DOHH2 (cell line): ENCODE measurements at regions not wholly inside any gene's neighbourhood (a gene's known extent, or its start where the extent isn't known, plus 50 kb on each side); places are given as distances from the start of the nearest gene placed in this dataset.

Experiments
- H3F3A ChIP-seq: fragments of 200-600 bp; sonication (generic), shearing (Covaris generic); 2 replicates; pipeline ENCODE4 v1.6.0; 2016; ENCODE audit warnings: antibody characterized with exemption, mild to moderate bottlenecking; ENCODE audit not compliant: control insufficient read depth, insufficient read depth
- H3K27ac ChIP-seq: fragments of 200-600 bp; sonication (generic); 2 replicates; pipeline ENCODE4 v1.5.1; 2014; ENCODE audit warnings: low read depth, mild to moderate bottlenecking, low read length, moderate library complexity
- H3K27me3 ChIP-seq: fragments of 200-600 bp; sonication (generic); 2 replicates; pipeline ENCODE4 v1.6.1; 2014; ENCODE audit warnings: mild to moderate bottlenecking, low read length, mixed read lengths; ENCODE audit not compliant: control insufficient read depth
- H3K36me3 ChIP-seq: fragments of 200-600 bp; sonication (generic); 2 replicates; pipeline ENCODE4 v1.6.1; 2014; ENCODE audit warnings: mild to moderate bottlenecking, low read length, moderate library complexity, mixed read lengths; ENCODE audit not compliant: control insufficient read depth
- H3K4me1 ChIP-seq: fragments of 200-600 bp; sonication (generic); 2 replicates; pipeline ENCODE4 v1.6.1; 2014; ENCODE audit warnings: mild to moderate bottlenecking, low read length, mixed read lengths; ENCODE audit not compliant: control insufficient read depth
- H3K4me2 ChIP-seq: fragments of 200-600 bp; sonication (generic); 2 replicates; pipeline ENCODE4 v1.6.0; 2014; ENCODE audit warnings: mild to moderate bottlenecking, low read length, moderate library complexity
- H3K4me3 ChIP-seq: fragments of 200-600 bp; sonication (generic); 2 replicates; pipeline ENCODE4 v1.5.1; 2014; ENCODE audit warnings: mild to moderate bottlenecking, low read length, mixed read lengths
- H3K79me2 ChIP-seq: fragments of 200-600 bp; sonication (generic); 2 replicates; pipeline ENCODE4 v1.6.1; 2014; ENCODE audit warnings: mild to moderate bottlenecking, low read length, mixed read lengths; ENCODE audit not compliant: control insufficient read depth
- H3K9me2 ChIP-seq: fragments of 200-600 bp; sonication (generic); replicated peaks from 2 replicates; pipeline ENCODE4 v1.6.1; 2014; ENCODE audit warnings: mild to moderate bottlenecking, low read length, mixed read lengths; ENCODE audit not compliant: control insufficient read depth
- H3K9me3 ChIP-seq: fragments of 200-600 bp; sonication (generic); 2 replicates; pipeline ENCODE4 v1.6.1; 2014; ENCODE audit warnings: antibody characterized with exemption, low read length, mixed read lengths; ENCODE audit not compliant: control insufficient read depth, insufficient read depth
- H4K20me1 ChIP-seq: fragments of 200-600 bp; sonication (generic); 2 replicates; pipeline ENCODE4 v1.6.0; 2014; ENCODE audit warnings: low read depth, mild to moderate bottlenecking, antibody characterized with exemption, low read length, moderate library complexity; ENCODE audit not compliant: control insufficient read depth, insufficient read depth
- CTCF ChIP-seq: fragments of 200-600 bp; sonication (generic); IDR thresholded peaks from one replicate; pipeline ENCODE4 v1.5.1; 2014; ENCODE audit warnings: antibody characterized with exemption, mild to moderate bottlenecking, low read depth, low read length; ENCODE audit not compliant: poor library complexity, severe bottlenecking
- EZH2phosphoT487 ChIP-seq: fragments of 200-600 bp; sonication (generic); IDR thresholded peaks from 2 replicates; pipeline ENCODE4 v1.6.1; 2017; ENCODE audit warnings: borderline replicate concordance, mild to moderate bottlenecking, antibody characterized with exemption, low read length, moderate library complexity, mixed read lengths

- no peaks in the 10 kb centered on the region for H3K27me3 ChIP-seq
- TF ChIP-seq CTCF: no peak
- TF ChIP-seq EZH2phosphoT487: no peak
Observed at GRCh38 chr4:111837761-111838160, 307.5 kb upstream of the FAM241A start.

GRCh38 chr4:111838406-111838930 lies 306.8 kb upstream of the FAM241A start:
- H3K79me2 ChIP-seq: no peaks in the 10 kb centered on the region
- H3K27me3 ChIP-seq: no peaks in the 10 kb centered on the region
- no peaks in the 10 kb centered on the region for H4K20me1 ChIP-seq
- H3K4me2 ChIP-seq: peak overlapping the region; percentile 46
- TF ChIP-seq CTCF (no peak), EZH2phosphoT487 (no peak)
- H3F3A ChIP-seq: no peaks in the 10 kb centered on the region
- no peak overlapping the region for H3K27ac ChIP-seq
- H3K4me1 ChIP-seq: peaks cover 14% of the 10 kb centered on the region
- H3K4me3 ChIP-seq: no peak overlapping the region
- H3K9me3 ChIP-seq: no peaks in the 10 kb centered on the region
- no peaks in the 10 kb centered on the region for H3K36me3 ChIP-seq
- H3K9me2 ChIP-seq: no peaks in the 10 kb centered on the region

More at GRCh38 chr4:111837761-111838160, 307.5 kb upstream of the FAM241A start:
- Histone ChIP-seq H3K4me2 (no peak overlapping the region), H3K79me2 (no peaks in the 10 kb centered on the region), H3K4me3 (no peak overlapping the region), H3K9me2 (no peaks in the 10 kb centered on the region), H3K9me3 (no peaks in the 10 kb centered on the region), H4K20me1 (no peaks in the 10 kb centered on the region), H3K4me1 (peaks cover 14% of the 10 kb centered on the region), H3K27ac (no peak overlapping the region), H3F3A (no peaks in the 10 kb centered on the region), H3K36me3 (no peaks in the 10 kb centered on the region)

GRCh38 chr4:111839141-111839540 lies 306.1 kb upstream of the FAM241A start:
- TF ChIP-seq EZH2phosphoT487 (no peak), CTCF (no peak)
- Histone ChIP-seq H4K20me1 (no peaks in the 10 kb centered on the region), H3F3A (no peaks in the 10 kb centered on the region), H3K27ac (no peak overlapping the region), H3K9me3 (no peaks in the 10 kb centered on the region), H3K27me3 (no peaks in the 10 kb centered on the region), H3K79me2 (no peaks in the 10 kb centered on the region), H3K4me2 (no peak overlapping the region), H3K4me3 (no peak overlapping the region), H3K36me3 (no peaks in the 10 kb centered on the region), H3K4me1 (peaks cover 14% of the 10 kb centered on the region), H3K9me2 (no peaks in the 10 kb centered on the region)
